Trophoblast cell (in vitro differentiated cells and primary cell): ENCODE measurements at regions not wholly inside any gene's neighbourhood (a gene's known extent, or its start where the extent isn't known, plus 50 kb on each side); places are given as distances from the start of the nearest gene placed in this dataset.

Experiments
- DNase-seq, 2 donors: peaks; one replicate each; pipeline ENCODE4 v3.0.0-alpha.2; 2016
- H2AFZ ChIP-seq: 2 replicates; pipeline ENCODE4 v1.6.1; 2013; ENCODE audit warnings: low read length, moderate library complexity, mild to moderate bottlenecking; ENCODE audit not compliant: insufficient read depth, poor library complexity
- H2AK5ac ChIP-seq: 2 replicates; pipeline ENCODE4 v1.6.1; 2013; ENCODE audit warnings: mild to moderate bottlenecking, low read length
- H2BK120ac ChIP-seq: 2 replicates; pipeline ENCODE4 v1.6.1; 2013; ENCODE audit warnings: low read length, mild to moderate bottlenecking, moderate library complexity; ENCODE audit not compliant: insufficient read depth, poor library complexity
- H2BK12ac ChIP-seq: 2 replicates; pipeline ENCODE4 v1.6.1; 2013; ENCODE audit warnings: mild to moderate bottlenecking, low read length, moderate library complexity
- H2BK5ac ChIP-seq: 2 replicates; pipeline ENCODE4 v1.6.1; 2013; ENCODE audit warnings: low read length, low read depth, moderate library complexity, mild to moderate bottlenecking; ENCODE audit not compliant: poor library complexity
- H3K14ac ChIP-seq: 2 replicates; pipeline ENCODE4 v1.6.1; 2013; ENCODE audit warnings: mild to moderate bottlenecking, low read length
- H3K18ac ChIP-seq: 2 replicates; pipeline ENCODE4 v1.6.1; 2013; ENCODE audit warnings: mild to moderate bottlenecking, low read length
- H3K23ac ChIP-seq: 2 replicates; pipeline ENCODE4 v1.6.1; 2013; ENCODE audit warnings: low read length
- H3K27ac ChIP-seq: 2 replicates; pipeline ENCODE4 v1.5.1; 2013; ENCODE audit warnings: low read depth, mild to moderate bottlenecking, inconsistent platforms, low read length, moderate library complexity
- H3K27me3 ChIP-seq: 2 replicates; pipeline ENCODE4 v1.6.1; 2013; ENCODE audit warnings: inconsistent platforms, mild to moderate bottlenecking, low read length, moderate library complexity; ENCODE audit not compliant: insufficient read depth
- H3K36me3 ChIP-seq, 2 experiments: 1 replicate in 1 of 2; 2 replicates in 1 of 2; pipeline ENCODE4 v1.6.1; 2013; ENCODE audit warnings: low read length in 2 of 2, mild to moderate bottlenecking in 2 of 2, moderate library complexity in 1 of 2; ENCODE audit not compliant: insufficient read depth in 2 of 2, control insufficient read depth in 1 of 2
- H3K4ac ChIP-seq: 2 replicates; pipeline ENCODE4 v1.6.1; 2013; ENCODE audit warnings: low read depth, mild to moderate bottlenecking, low read length, moderate library complexity
- H3K4me1 ChIP-seq, 2 experiments: 1 replicate in 1 of 2; 2 replicates in 1 of 2; pipeline ENCODE4 v1.6.1; 2013; ENCODE audit warnings: low read length in 2 of 2, mild to moderate bottlenecking in 2 of 2, moderate library complexity in 1 of 2; ENCODE audit not compliant: insufficient read depth in 2 of 2, control insufficient read depth in 1 of 2
- H3K4me2 ChIP-seq: 2 replicates; pipeline ENCODE4 v1.6.1; 2013; ENCODE audit warnings: inconsistent platforms, mild to moderate bottlenecking, low read length, moderate library complexity
- H3K4me3 ChIP-seq: 2 replicates; pipeline ENCODE4 v1.5.1; 2013; ENCODE audit warnings: mild to moderate bottlenecking, low read depth, low read length, inconsistent platforms
- H3K79me1 ChIP-seq: one replicate; pipeline ENCODE4 v1.6.1; 2013; ENCODE audit warnings: low read length
- H3K79me2 ChIP-seq: 2 replicates; pipeline ENCODE4 v1.6.1; 2013; ENCODE audit warnings: low read length, mild to moderate bottlenecking; ENCODE audit not compliant: control insufficient read depth, insufficient read depth, poor library complexity
- H3K9ac ChIP-seq: 2 replicates; pipeline ENCODE4 v1.6.1; 2013; ENCODE audit warnings: mild to moderate bottlenecking, low read length
- H3K9me3 ChIP-seq: 2 replicates; pipeline ENCODE4 v1.6.1; 2013; ENCODE audit warnings: low read depth, mild to moderate bottlenecking, control low read depth, inconsistent platforms, low read length; ENCODE audit not compliant: insufficient read depth
- H4K12ac ChIP-seq: 2 replicates; pipeline ENCODE4 v1.6.1; 2013; ENCODE audit warnings: low read depth, mild to moderate bottlenecking, low read length, moderate library complexity
- H4K8ac ChIP-seq: 2 replicates; pipeline ENCODE4 v1.6.1; 2013; ENCODE audit warnings: low read depth, mild to moderate bottlenecking, low read length, moderate library complexity
- H4K91ac ChIP-seq: one replicate; pipeline ENCODE4 v1.6.1; 2013; ENCODE audit warnings: low read depth, mild to moderate bottlenecking, low read length, moderate library complexity
- WGBS: extraction: QIAGEN DNeasy Blood & Tissue Kit; methylation state at CpG from one replicate; pipeline ENCODE4 v1.1.7; 2013; ENCODE audit warnings: missing lambda C conversion rate; ENCODE audit not compliant: insufficient read length, insufficient coverage; ENCODE audit errors: extremely low coverage; 5-methylcytosine and 5-hydroxymethylcytosine counted together

DNA sequence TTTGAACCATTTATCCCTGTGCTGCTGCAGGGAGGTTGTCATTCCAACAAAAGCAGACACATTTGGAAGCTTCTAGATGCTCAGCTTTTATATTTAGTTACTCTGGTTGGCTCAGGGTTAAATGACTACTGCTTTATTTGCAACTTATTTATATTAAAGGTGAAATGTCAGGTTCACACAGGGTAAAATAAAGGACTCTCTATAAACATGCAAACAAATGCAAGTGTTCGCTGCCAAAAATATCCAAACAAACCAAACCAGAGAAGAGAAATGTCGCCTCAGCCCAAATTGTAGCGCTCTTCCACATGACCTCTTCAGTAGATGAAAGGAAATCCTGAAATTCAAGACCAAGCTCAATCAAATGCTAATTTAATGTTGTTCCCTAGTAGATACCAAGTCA, 57.0 kb upstream of the LIFR start:
- peaks cover 3% of the 10 kb centered on the region for H3K79me1 ChIP-seq
- H3K27me3 ChIP-seq, result no peaks in the 10 kb centered on the region
- no peaks in the 10 kb centered on the region for H3K79me2 ChIP-seq
- WGBS, result no CpG with 5 or more reads among the region's 3 CpGs
- no peak overlapping the region for H2AFZ ChIP-seq
- no peak overlapping the region for H4K91ac ChIP-seq
- no peak overlapping the region for H3K4ac ChIP-seq
- H2AK5ac ChIP-seq, result no peak overlapping the region
- no peak overlapping the region for H4K8ac ChIP-seq
- no peak overlapping the region for H3K4me2 ChIP-seq
- H4K12ac ChIP-seq, result no peak overlapping the region
- H3K9ac ChIP-seq, result no peak overlapping the region
- no peak overlapping the region for H3K14ac ChIP-seq
- no peak overlapping the region for H3K4me3 ChIP-seq
- no peak for DNase-seq
- no peak overlapping the region for H2BK5ac ChIP-seq
- H2BK12ac ChIP-seq, result no peak overlapping the region
- peaks cover 3 to 6% of the 10 kb centered on the region in 2 experiments for H3K4me1 ChIP-seq
- no peaks in the 10 kb centered on the region for H3K9me3 ChIP-seq
- no peak overlapping the region for H3K23ac ChIP-seq
- H3K18ac ChIP-seq, result no peak overlapping the region
- H3K36me3 ChIP-seq, result no peaks in the 10 kb centered on the region
- H3K27ac ChIP-seq, result no peak overlapping the region
- no peak overlapping the region for H2BK120ac ChIP-seq

DNA sequence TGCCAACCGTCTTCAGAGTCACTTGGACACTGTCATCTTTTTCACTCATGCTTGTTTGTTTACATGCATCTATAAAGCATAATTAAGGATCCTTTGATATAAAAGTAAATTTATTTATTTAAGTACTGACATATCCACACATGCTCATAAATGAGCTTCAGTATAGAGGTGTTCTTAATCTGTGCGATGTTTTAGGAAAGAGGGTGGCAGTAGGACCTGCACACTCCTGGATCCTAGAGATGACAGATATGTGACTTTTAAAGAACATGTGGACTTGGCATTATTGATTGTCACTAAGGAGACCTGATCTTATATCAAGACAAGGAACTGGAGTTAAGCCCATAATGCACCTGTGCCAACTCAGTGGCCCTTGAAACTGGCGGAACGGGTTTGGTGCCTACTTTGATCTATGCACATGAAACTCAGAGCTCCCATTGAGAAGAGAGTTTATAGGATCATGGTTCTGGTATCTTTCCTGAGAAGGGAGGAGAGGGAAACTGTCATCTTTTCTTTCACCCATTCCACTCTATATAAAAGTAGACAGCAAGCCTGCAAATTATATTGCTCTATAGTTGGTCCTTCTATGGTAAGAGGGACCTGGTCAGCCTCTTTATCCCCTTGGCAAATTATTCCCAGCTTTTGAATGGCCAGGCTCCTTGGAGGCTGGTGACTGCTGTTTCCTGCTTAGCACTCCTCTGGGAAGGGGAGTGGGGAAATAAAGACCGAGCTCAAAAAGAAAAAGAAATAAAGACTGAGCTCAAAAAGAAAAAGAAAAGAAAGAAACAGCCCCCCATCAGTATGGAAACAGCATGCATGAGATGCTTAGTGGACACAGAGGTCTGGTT, 57.8 kb upstream of the LIFR start:
- Histone ChIP-seq H3K4me2 (no peak overlapping the region), H4K91ac (no peak overlapping the region), H4K8ac (no peak overlapping the region), H3K9ac (no peak overlapping the region), H3K4ac (no peak overlapping the region), H3K27ac (no peak overlapping the region), H3K9me3 (no peaks in the 10 kb centered on the region), H3K14ac (no peak overlapping the region), H2BK12ac (no peak overlapping the region), H3K18ac (no peak overlapping the region), H2AFZ (no peak overlapping the region), H2AK5ac (no peak overlapping the region), H3K4me3 (no peak overlapping the region), H3K79me2 (no peaks in the 10 kb centered on the region), H3K79me1 (peaks cover 2% of the 10 kb centered on the region), H4K12ac (no peak overlapping the region), H3K27me3 (no peaks in the 10 kb centered on the region), H2BK5ac (no peak overlapping the region), H2BK120ac (no peak overlapping the region), H3K36me3 (no peaks in the 10 kb centered on the region), H3K23ac (no peak overlapping the region), H3K4me1 (peaks cover 2 to 6% of the 10 kb centered on the region in 2 experiments)
- no peak for DNase-seq
- WGBS, result no CpG with 5 or more reads among the region's 5 CpGs

DNA sequence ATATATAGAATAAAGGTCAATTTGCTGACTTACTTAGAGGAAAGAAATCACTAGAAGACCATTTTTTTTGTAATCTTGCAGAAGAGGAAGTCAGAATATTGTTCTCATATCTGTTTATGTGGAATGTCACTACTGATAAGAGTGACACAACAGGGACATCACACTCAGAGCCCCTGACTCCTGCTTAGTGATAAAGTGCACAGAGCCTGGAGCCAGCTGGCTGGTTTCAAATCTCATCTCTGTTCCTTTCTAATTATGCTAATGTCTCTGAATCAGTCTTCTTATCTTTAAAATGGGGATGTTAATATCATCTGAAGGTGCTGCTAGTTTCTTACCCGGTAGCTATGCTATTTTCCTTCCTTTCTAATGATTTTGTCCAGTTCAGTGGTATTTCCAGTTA, 58.6 kb upstream of the LIFR start:
- no peak for DNase-seq
- no peak overlapping the region for H2BK12ac ChIP-seq
- H4K91ac ChIP-seq, result no peak overlapping the region
- no peak overlapping the region for H4K8ac ChIP-seq
- no peaks in the 10 kb centered on the region for H3K36me3 ChIP-seq
- no peak overlapping the region for H3K18ac ChIP-seq
- no peaks in the 10 kb centered on the region for H3K79me2 ChIP-seq
- H3K23ac ChIP-seq, result no peak overlapping the region
- no peak overlapping the region for H2BK5ac ChIP-seq
- H2BK120ac ChIP-seq, result no peak overlapping the region
- no peak overlapping the region for H3K4me3 ChIP-seq
- no peak overlapping the region for H2AFZ ChIP-seq
- no peak overlapping the region for H3K14ac ChIP-seq
- H3K79me1 ChIP-seq, result no peaks in the 10 kb centered on the region
- peaks cover 0 to 3% of the 10 kb centered on the region in 2 experiments for H3K4me1 ChIP-seq
- H3K27me3 ChIP-seq, result no peaks in the 10 kb centered on the region
- no peak overlapping the region for H2AK5ac ChIP-seq
- H3K9ac ChIP-seq, result no peak overlapping the region
- no peak overlapping the region for H4K12ac ChIP-seq
- no peak overlapping the region for H3K27ac ChIP-seq
- no peaks in the 10 kb centered on the region for H3K9me3 ChIP-seq
- no peak overlapping the region for H3K4ac ChIP-seq
- no CpG with 5 or more reads among the region's 1 CpG for WGBS
- H3K4me2 ChIP-seq, result no peak overlapping the region

DNA sequence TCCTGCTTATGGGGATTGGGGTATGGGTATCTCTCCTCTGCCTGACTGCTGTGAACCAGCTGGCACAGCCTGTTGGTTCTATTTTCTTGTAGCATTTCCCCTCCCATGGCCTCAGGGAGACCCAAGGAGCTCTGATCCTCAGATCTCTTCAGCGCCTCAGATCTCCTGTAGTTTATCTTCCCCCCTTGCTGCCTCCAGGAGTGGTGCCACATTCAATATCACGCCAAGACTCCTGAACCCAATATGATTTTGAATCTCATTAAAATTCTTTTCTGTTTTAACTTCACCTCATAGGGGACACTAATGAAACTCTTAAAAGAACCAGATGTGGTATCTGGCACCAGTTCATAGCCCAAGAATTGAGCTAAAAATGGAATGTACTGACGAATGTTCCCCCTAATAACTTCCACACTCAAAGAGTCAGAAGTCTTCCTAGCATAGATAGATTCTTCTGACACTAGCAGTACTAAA, 59.6 kb upstream of the LIFR start:
- H3K27ac ChIP-seq, result no peak overlapping the region
- H2AFZ ChIP-seq, result no peak overlapping the region
- no peak overlapping the region for H3K23ac ChIP-seq
- H2BK12ac ChIP-seq, result no peak overlapping the region
- H2AK5ac ChIP-seq, result no peak overlapping the region
- H3K4ac ChIP-seq, result no peak overlapping the region
- no peak overlapping the region for H4K12ac ChIP-seq
- H3K79me2 ChIP-seq, result no peaks in the 10 kb centered on the region
- no peaks in the 10 kb centered on the region for H3K27me3 ChIP-seq
- no peak for DNase-seq
- H2BK120ac ChIP-seq, result no peak overlapping the region
- no peak overlapping the region for H4K91ac ChIP-seq
- H3K4me2 ChIP-seq, result no peak overlapping the region
- H3K18ac ChIP-seq, result no peak overlapping the region
- no peak overlapping the region for H2BK5ac ChIP-seq
- H4K8ac ChIP-seq, result no peak overlapping the region
- H3K9ac ChIP-seq, result no peak overlapping the region
- H3K14ac ChIP-seq, result no peak overlapping the region
- H3K4me3 ChIP-seq, result no peak overlapping the region
- H3K36me3 ChIP-seq, result no peaks in the 10 kb centered on the region
- no CpG with 5 or more reads among the region's 3 CpGs for WGBS
- peaks cover 0 to 3% of the 10 kb centered on the region in 2 experiments for H3K4me1 ChIP-seq
- no peaks in the 10 kb centered on the region for H3K79me1 ChIP-seq
- no peaks in the 10 kb centered on the region for H3K9me3 ChIP-seq
